GM18520 (cell line): ENCODE measurements at regions not wholly inside any gene's neighbourhood (a gene's known extent, or its start where the extent isn't known, plus 50 kb on each side); places are given as distances from the start of the nearest gene placed in this dataset.

Experiments
- ATAC-seq: cut with Tn5 transposase; IDR thresholded peaks from one replicate; pipeline ENCODE4 v1.9.1; 2021; ENCODE audit not compliant: unreplicated experiment

- no peak for ATAC-seq
Measured at GRCh38 chr18:76131738-76132137, 363.3 kb downstream of the ZNF516 start.

- ATAC-seq, result no peak
Measured at GRCh38 chr18:76130845-76131244, 364.2 kb downstream of the ZNF516 start.

- no peak for ATAC-seq
Measured at GRCh38 chr18:76126327-76126726, 368.7 kb downstream of the ZNF516 start.

DNA sequence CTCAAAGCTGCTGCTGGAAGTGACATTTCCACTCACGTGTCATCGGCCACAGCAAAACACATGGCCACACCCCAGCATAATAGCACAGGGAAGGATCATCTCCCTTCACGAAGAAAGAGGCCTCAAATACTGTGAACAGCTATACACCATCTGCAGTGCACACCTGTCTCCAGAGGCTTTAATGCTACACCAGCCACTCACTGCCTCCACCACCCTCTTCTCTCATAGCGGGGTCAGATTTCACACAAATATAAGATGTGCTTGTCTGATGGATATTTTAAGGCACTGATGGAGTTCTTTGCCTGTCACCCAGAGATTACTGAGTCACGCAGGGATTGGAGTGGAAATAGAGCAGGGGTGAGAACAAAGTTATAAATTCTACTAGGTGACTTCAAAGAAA lies 374.0 kb downstream of the ZNF516 start:
- ATAC-seq, result no peak

DNA sequence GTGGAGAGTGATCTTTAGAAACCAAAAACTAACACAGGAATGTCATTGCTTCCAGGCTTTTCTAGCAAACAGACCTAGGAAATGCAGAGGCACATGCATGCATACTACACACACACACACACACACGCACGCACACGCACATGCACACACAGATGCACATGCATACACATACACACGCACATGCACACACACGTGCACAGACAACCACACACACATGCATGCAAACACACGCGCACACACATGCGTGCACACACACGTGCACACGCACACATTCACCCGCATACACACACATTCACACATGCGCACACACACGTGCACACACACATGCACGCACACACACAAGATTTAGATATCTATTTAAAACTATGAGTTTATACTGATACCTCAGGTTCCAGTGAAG lies 379.5 kb downstream of the ZNF516 start:
- ATAC-seq, result no peak

GRCh38 chr18:76113101-76113500 lies 381.9 kb downstream of the ZNF516 start:
- ATAC-seq, result no peak

GRCh38 chr18:76102626-76103025 lies 392.4 kb downstream of the ZNF516 start:
- ATAC-seq, result no peak

GRCh38 chr18:76102156-76102555 lies 392.9 kb downstream of the ZNF516 start:
- ATAC-seq, result no peak

DNA sequence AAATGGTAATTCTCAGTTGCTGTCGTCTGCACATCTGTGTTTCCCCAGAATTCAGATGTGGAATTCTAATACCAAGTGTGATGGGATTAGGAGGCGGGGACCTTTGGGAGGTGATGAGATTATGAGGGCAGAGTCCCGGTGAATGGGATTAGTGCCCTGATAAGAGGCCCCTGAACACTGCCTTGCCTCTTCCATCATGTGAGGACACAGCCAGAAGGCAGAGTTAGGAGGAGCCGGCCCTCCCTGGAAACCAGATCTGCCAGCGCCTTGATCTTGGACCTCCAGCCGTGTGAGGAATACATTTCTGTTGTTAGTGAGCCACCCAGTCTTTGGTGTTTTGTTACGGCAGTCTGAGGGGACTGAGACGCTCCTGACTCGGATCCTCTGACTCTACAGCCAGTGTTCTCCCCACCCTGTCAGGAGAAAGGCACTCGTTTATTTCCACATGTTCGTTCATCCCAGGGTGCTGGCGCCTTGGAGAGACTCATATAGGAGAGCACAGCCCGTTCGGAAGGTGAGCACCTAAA lies 395.0 kb downstream of the ZNF516 start:
- no peak for ATAC-seq

DNA sequence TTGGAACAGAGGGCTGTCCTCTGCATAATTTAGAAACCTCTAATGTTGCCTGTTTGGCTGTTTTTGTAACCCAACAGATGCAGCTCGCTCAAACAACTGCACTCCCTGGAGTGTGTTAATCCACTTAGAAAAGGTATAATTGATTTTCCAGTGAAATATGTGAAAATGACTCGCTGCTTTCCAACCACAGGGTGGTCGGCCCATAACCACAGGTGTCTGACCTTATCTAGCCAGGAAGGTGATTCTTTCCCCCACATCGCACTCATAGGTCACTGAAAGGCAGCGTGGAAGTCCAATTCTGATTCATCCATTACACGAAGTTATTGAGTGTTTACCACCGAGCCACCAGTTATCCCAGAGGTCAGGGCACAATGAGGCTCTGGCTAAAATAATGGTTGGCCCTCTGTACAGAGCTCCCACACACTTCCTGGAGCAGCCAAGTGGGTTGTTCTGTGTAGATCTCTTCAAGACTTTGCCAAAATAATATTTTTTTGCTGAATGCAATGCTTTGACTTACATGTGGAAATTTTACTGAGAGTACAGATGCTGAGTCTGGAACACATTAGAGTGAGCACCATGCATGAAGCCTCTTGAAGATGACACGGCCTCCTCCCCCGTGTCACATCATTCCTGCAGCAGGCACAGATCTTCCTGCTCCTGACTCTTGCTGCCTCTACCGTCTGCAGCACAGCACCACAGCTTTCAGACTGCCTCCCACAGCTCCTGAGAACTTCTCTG lies 396.2 kb downstream of the ZNF516 start:
- no peak for ATAC-seq

DNA sequence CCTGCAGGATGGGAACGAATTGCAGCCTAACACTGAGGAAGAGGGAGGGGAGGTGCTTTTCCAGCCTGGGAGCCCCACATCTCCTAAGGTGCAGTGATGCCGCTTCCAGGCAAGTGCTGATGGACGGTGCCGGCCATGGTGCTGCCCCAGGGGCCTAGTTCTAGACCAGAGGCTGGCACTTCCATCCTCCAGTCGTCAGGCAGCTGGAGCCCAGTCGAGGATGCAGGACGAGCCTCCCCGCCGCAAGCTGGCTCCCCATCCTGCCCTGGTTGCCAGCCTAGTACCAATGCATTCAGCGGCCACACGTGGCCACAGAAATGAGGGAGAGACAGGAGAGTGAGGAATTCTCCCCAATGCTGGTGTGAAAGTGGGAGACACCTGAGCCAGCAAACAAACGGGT lies 413.5 kb downstream of the ZNF516 start:
- no peak for ATAC-seq

DNA sequence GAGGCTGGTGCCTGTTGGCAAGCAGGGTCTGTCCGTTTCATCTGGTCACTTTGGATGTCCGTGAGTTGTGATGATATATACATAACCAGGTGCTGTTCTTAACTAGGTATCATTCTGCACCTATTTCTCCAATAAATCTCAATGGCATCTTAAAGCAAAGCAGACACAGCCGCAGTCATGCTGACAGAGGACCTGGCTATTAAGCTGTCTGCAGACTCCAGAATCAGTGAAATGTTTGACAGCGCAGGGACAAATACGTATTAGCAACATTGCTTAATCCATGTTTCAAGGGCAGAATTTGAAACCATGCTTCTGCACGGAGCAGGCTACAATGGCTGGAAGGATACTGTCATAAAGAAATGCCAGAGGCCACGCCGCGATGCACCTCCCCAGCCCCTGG lies 414.6 kb downstream of the ZNF516 start:
- no peak for ATAC-seq

DNA sequence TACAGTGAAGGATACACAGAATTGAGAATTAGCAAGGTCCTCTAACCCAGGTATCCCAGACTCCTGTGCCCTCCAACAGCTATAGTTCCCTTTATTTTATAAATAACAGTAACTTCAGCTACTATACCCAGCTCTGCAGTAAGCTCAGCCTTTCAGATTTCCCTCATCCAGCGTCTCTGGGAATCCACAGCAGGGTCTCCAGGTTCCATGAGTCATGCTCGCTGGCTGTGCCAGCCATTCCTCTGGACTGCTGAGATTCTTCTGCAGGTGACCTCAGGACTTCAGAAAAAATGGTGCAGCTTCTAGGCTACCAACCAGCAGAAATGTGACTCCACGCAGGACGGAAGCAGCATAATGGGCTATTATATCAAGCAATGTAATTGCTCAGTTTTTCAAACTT lies 419.3 kb downstream of the ZNF516 start:
- no peak for ATAC-seq

GRCh38 chr18:76064998-76065397 lies 430.0 kb downstream of the ZNF516 start:
- ATAC-seq, result no peak

DNA sequence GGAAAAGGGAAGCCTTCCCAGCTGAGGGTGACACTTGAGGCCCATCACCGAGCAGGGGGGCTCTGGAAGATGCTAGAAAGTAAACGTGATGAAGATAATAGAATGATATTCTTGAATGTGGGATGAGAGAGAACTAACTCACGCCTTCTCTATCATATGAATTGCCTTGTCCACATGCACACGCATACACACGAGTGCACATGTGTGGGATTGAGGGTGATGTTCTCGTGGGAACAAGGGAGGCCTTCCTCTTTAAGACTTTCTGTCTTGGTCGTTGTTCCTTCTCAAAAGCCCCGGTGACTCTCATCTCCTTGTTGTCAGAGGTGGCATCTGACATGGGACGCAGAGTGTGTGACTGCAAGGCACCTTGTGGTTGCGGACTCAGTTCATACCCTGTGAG lies 436.9 kb downstream of the ZNF516 start:
- no peak for ATAC-seq

GRCh38 chr18:76057386-76057785 lies 437.7 kb downstream of the ZNF516 start:
- no peak for ATAC-seq

- ATAC-seq, result no peak
Measured at GRCh38 chr18:76056471-76057110, 438.5 kb downstream of the ZNF516 start.

GRCh38 chr18:76055578-76055977 lies 439.5 kb downstream of the ZNF516 start:
- no peak for ATAC-seq

DNA sequence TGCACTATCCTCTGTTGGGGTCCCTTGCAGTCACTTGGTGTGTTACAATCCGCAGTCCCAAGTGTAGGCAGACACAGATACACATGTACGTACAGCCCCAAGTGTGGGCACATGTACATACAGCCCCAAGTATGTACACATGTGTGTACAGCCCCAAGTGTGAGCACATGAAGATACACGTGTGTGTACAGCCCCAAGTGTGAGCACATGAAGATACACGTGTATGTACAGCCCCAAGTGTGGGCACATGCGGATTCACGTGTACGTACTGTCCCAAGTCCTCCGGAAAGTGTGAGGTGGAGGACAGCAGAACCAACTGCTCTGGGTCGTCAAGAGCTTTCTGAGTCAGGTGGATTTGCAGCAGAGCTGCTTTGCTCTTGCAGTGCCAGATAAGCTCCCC lies 440.0 kb downstream of the ZNF516 start:
- ATAC-seq, result no peak

DNA sequence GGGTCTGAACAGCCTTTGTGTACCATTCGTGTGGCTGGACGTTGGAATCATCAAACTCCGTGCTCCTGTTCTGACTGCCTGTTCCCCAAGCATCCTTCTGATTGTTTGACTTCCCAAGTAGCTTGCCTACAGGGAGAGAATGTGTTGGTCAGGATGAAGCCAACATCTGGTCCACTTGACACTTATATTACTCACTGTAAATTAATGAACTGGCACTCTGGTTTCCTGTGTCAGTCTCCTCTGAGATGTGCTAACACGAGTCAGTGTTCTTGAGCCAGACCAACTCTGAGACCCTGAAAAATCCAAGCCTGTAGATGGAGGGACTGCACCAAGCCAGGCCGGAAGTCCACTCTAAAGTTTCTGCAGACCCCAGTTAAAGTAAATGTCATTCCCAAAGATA lies 440.9 kb downstream of the ZNF516 start:
- ATAC-seq, result no peak

- no peak for ATAC-seq
Measured at GRCh38 chr18:76053551-76053950, 441.5 kb downstream of the ZNF516 start.

DNA sequence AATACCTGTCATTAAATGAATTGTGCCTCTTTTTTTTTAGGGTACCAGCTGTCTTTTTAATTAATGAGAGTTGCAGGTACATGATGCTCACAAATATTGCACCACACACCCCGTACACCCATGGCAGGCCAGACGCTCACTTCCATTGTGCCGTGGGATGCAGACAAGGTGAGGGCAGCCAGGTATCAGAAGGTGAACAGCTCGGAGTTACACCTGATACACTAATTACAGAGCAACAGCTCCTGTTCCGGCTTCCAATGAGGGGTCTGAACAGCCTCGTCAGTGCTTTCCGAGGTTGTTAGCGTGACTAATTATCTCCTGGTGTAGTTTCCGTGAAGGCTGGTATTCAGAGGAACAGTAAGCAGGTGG lies 442.8 kb downstream of the ZNF516 start:
- no peak for ATAC-seq
